ENCODE measurements at regions not wholly inside any gene's neighbourhood (a gene's known extent, or its start where the extent isn't known, plus 50 kb on each side); places are given as distances from the start of the nearest gene placed in this dataset.

GRCh38 chr6:134707342-134708031, 242.4 kb downstream of the ALDH8A1 start:
- no peak for TF ChIP-seq CTCF (IDR thresholded peaks at IDR 0.05)
- no peak for TF ChIP-seq POLR2A (IDR thresholded peaks at IDR 0.05)
